PC-3 (cell line): ENCODE measurements at regions not wholly inside any gene's neighbourhood (a gene's known extent, or its start where the extent isn't known, plus 50 kb on each side); places are given as distances from the start of the nearest gene placed in this dataset.

ENCODE experiments used
- ATAC-seq: fragments of 200-7000 bp; cut with Tn5 transposase; 2 replicates; pipeline ENCODE4 v1.9.1; 2020; ENCODE audit warnings: mild to moderate bottlenecking, moderate library complexity
- BruUV-seq: library from RNA; stranded (reverse); fragments of 400-500 nt; replicated peaks from 2 replicates; lab custom pipeline; 2021; lab: Mats Ljungman, UMichigan
- CTCF ChIA-PET: fragments of 300-600 bp; sonication (Branson Sonifier 250); formaldehyde crosslinking; loops from one replicate; lab custom pipeline; 2022; ENCODE audit warnings: antibody characterized with exemption; lab: Charles Lee
- POLR2A ChIA-PET: fragments of 300-600 bp; sonication (Branson Sonifier 250); formaldehyde crosslinking; loops from one replicate; lab custom pipeline; 2022; ENCODE audit warnings: antibody characterized with exemption; ENCODE audit not compliant: unreplicated experiment; lab: Charles Lee
- DNase-seq: peaks from one replicate; pipeline ENCODE4 v3.0.0-alpha.2; 2015
- H2AFZ ChIP-seq: fragments of 300-600 bp; sonication (generic); 2 replicates; pipeline ENCODE4 v1.6.0; 2016; ENCODE audit warnings: antibody characterized with exemption, low read length
- H3F3A ChIP-seq: fragments of 300-600 bp; sonication (generic); one replicate; pipeline ENCODE4 v1.6.0; 2017; ENCODE audit warnings: antibody characterized with exemption, low read length, control low read depth, mild to moderate bottlenecking; ENCODE audit not compliant: unreplicated experiment
- H3K27ac ChIP-seq: fragments of 300-600 bp; sonication (generic); 2 replicates; pipeline ENCODE4 v1.5.1; 2016; ENCODE audit warnings: mild to moderate bottlenecking, low read length
- H3K27me3 ChIP-seq: fragments of 300-600 bp; sonication (generic); 2 replicates; pipeline ENCODE4 v1.6.1; 2016; ENCODE audit warnings: low read length, mixed read lengths
- H3K36me3 ChIP-seq: fragments of 300-600 bp; sonication (generic); 2 replicates; pipeline ENCODE4 v1.6.1; 2016; ENCODE audit warnings: low read depth, mixed run types, low read length, mixed read lengths
- H3K4me1 ChIP-seq: fragments of 300-600 bp; sonication (generic); 2 replicates; pipeline ENCODE4 v1.5.1; 2016; ENCODE audit warnings: low read length; ENCODE audit not compliant: insufficient read depth
- H3K4me2 ChIP-seq: fragments of 300-600 bp; sonication (generic); 2 replicates; pipeline ENCODE4 v1.6.0; 2016; ENCODE audit warnings: low read length
- H3K4me3 ChIP-seq: fragments of 300-600 bp; sonication (generic); 2 replicates; pipeline ENCODE4 v1.5.1; 2016; ENCODE audit warnings: mild to moderate bottlenecking, low read length, mixed read lengths
- H3K79me2 ChIP-seq: fragments of 300-600 bp; sonication (generic); 2 replicates; pipeline ENCODE4 v1.6.1; 2017; ENCODE audit warnings: low read length, mixed read lengths
- H3K9ac ChIP-seq: fragments of 300-600 bp; sonication (generic); 2 replicates; pipeline ENCODE4 v1.6.0; 2016; ENCODE audit warnings: mild to moderate bottlenecking, low read length
- H3K9me2 ChIP-seq: fragments of 300-600 bp; sonication (generic); replicated peaks from 2 replicates; pipeline ENCODE4 v1.6.1; 2016; ENCODE audit warnings: mixed run types, low read length, mixed read lengths
- H3K9me3 ChIP-seq: fragments of 300-600 bp; sonication (generic); 2 replicates; pipeline ENCODE4 v1.6.1; 2016; ENCODE audit warnings: low read length, mixed read lengths
- H4K20me1 ChIP-seq: fragments of 300-600 bp; sonication (generic); 2 replicates; pipeline ENCODE4 v1.6.1; 2016; ENCODE audit warnings: low read length, mixed read lengths
- CTCF ChIP-seq: fragments of 300-600 bp; sonication (generic); conservative IDR thresholded peaks from 2 replicates; pipeline ENCODE4 v1.5.1; 2017; ENCODE audit warnings: antibody characterized with exemption, low read depth, mild to moderate bottlenecking, low read length
- EZH2 ChIP-seq: fragments of 300-600 bp; sonication (generic); IDR thresholded peaks from one replicate; pipeline ENCODE4 v1.6.1; 2017; ENCODE audit warnings: antibody characterized with exemption, mild to moderate bottlenecking, low read length; ENCODE audit not compliant: unreplicated experiment
- EZH2phosphoT487 ChIP-seq: fragments of 300-600 bp; sonication (generic); IDR thresholded peaks from 2 replicates; pipeline ENCODE4 v1.6.1; 2018; ENCODE audit warnings: mild to moderate bottlenecking, antibody characterized with exemption, low read length, borderline replicate concordance
- intact Hi-C: fragments of 100-400 bp; cut with micrococcal nuclease; formaldehyde crosslinking; loops from 2 replicates; pipeline ENCODE4 v1.9.0; 2023

GRCh38 chr15:97672586-97672985, 287.9 kb upstream of the ARRDC4 start:
- no peak overlapping the region for H3K4me2 ChIP-seq
- intact Hi-C loops = no loop called here

GRCh38 chr15:97678656-97679055, 281.8 kb upstream of the ARRDC4 start:
- Histone ChIP-seq H3K9me3 (no peaks in the 10 kb centered on the region), H3K4me3 (no peak overlapping the region), H3K79me2 (no peaks in the 10 kb centered on the region), H3K36me3 (no peaks in the 10 kb centered on the region), H3F3A (no peaks in the 10 kb centered on the region), H2AFZ (no peak overlapping the region), H3K4me2 (no peak overlapping the region), H3K9me2 (no peaks in the 10 kb centered on the region), H3K9ac (no peak overlapping the region), H3K27me3 (no peaks in the 10 kb centered on the region), H3K4me1 (no peaks in the 10 kb centered on the region), H3K27ac (no peak overlapping the region), H4K20me1 (no peaks in the 10 kb centered on the region)
- ChIA-PET POLR2A (no interaction called here), CTCF (no interaction called here)
- no peak for TF ChIP-seq EZH2
- no peak for ATAC-seq
- no peak for DNase-seq
- no TSS peak for BruUV-seq
- intact Hi-C loops = no loop called here

More at GRCh38 chr15:97672586-97672985, 287.9 kb upstream of the ARRDC4 start:
- Histone ChIP-seq H3K36me3 (no peaks in the 10 kb centered on the region), H3K4me1 (no peaks in the 10 kb centered on the region), H3K9ac (no peak overlapping the region), H4K20me1 (no peaks in the 10 kb centered on the region), H3K27ac (no peak overlapping the region), H3K27me3 (no peaks in the 10 kb centered on the region), H2AFZ (no peak overlapping the region), H3K9me3 (no peaks in the 10 kb centered on the region), H3K79me2 (no peaks in the 10 kb centered on the region), H3F3A (no peaks in the 10 kb centered on the region), H3K4me3 (no peak overlapping the region), H3K9me2 (no peaks in the 10 kb centered on the region)
- TF ChIP-seq EZH2phosphoT487 = no peak
- no peak for TF ChIP-seq CTCF
- no peak for TF ChIP-seq EZH2
- BruUV-seq = no TSS peak
- ChIA-PET POLR2A (no interaction called here), CTCF (no interaction called here)
- ATAC-seq (no peak), DNase-seq (no peak)

DNA sequence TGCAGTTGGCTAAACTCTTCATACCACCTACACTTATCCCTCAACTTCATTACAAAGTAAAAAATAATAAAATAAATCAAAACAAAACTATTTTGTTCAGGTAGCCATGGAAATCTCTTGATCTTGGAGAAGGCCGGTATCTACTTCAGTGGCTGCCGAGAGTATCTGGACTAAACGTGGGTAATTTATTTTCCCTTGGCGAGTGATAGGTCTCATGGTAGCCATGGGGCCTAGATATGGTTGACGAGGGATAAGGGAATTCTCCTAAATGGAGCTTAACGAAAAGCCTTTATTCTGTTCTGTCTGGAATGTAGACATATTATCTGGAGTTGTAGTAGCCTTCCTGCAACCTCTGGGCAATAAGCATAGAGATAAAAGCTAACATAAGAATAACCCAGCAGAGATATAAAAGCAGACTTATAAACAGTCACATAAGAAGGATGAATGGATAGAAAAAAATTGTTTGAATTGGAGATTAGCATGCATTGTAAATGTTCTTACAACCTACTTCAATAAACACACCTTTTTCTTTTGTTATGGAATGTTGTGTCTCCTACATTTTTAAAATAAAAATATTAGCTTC, 281.3 kb upstream of the ARRDC4 start:
- H3K27me3 ChIP-seq = no peaks in the 10 kb centered on the region
- H3K9me3 ChIP-seq = no peaks in the 10 kb centered on the region
- ATAC-seq (no peak), DNase-seq (no peak)
- H3K4me3 ChIP-seq = no peak overlapping the region
- no TSS peak for BruUV-seq
- no peak overlapping the region for H3K27ac ChIP-seq
- H2AFZ ChIP-seq = no peak overlapping the region
- TF ChIP-seq EZH2phosphoT487 (no peak), CTCF (no peak)
- H3K4me1 ChIP-seq = no peaks in the 10 kb centered on the region
- intact Hi-C loops = no loop called here
- H3K9ac ChIP-seq = no peak overlapping the region
- ChIA-PET CTCF (no interaction called here), POLR2A (no interaction called here)
- no peaks in the 10 kb centered on the region for H4K20me1 ChIP-seq
- H3K79me2 ChIP-seq = no peaks in the 10 kb centered on the region
- no peaks in the 10 kb centered on the region for H3K9me2 ChIP-seq
- no peaks in the 10 kb centered on the region for H3K36me3 ChIP-seq
- H3K4me2 ChIP-seq = no peak overlapping the region
- no peaks in the 10 kb centered on the region for H3F3A ChIP-seq
